PFSK-1 (cell line): ENCODE measurements at regions not wholly inside any gene's neighbourhood (a gene's known extent, or its start where the extent isn't known, plus 50 kb on each side); places are given as distances from the start of the nearest gene placed in this dataset.

Experiments
- SIN3A ChIP-seq: IDR thresholded peaks from 2 replicates; pipeline ENCODE4 v1.6.1; 2012; ENCODE audit warnings: mild to moderate bottlenecking, low read length, moderate library complexity, borderline replicate concordance; ENCODE audit not compliant: insufficient read depth
- TAF1 ChIP-seq: IDR thresholded peaks from 2 replicates; pipeline ENCODE4 v1.6.1; 2012; ENCODE audit warnings: low read length, control low read depth, borderline replicate concordance; ENCODE audit not compliant: insufficient read depth

GRCh38 chr10:9796564-9796963 is 1221.1 kb upstream of the CELF2 start:
- TF ChIP-seq SIN3A (no peak), TAF1 (no peak)
